HL-60 (cell line): ENCODE measurements at regions not wholly inside any gene's neighbourhood (a gene's known extent, or its start where the extent isn't known, plus 50 kb on each side); places are given as distances from the start of the nearest gene placed in this dataset.

ENCODE experiments used
- CTCF ChIP-seq: IDR thresholded peaks from one replicate; pipeline ENCODE4 v1.5.1; 2011; ENCODE audit warnings: low read length, control low read depth, inconsistent platforms; ENCODE audit not compliant: insufficient read depth
- GABPA ChIP-seq: IDR thresholded peaks from 2 replicates; pipeline ENCODE4 v1.6.1; 2012; ENCODE audit warnings: low read depth
- POLR2AphosphoS5 ChIP-seq: IDR thresholded peaks from 2 replicates; pipeline ENCODE4 v1.6.1; 2012; ENCODE audit warnings: low read depth
- REST ChIP-seq: IDR thresholded peaks from 2 replicates; pipeline ENCODE4 v1.6.1; 2012; ENCODE audit warnings: low read depth; ENCODE audit not compliant: insufficient replicate concordance
- SPI1 ChIP-seq: IDR thresholded peaks from 2 replicates; pipeline ENCODE4 v1.6.1; 2012; ENCODE audit warnings: low read depth, mild to moderate bottlenecking, borderline replicate concordance

GRCh38 chr4:177227636-177228035 lies 82.0 kb upstream of the NEIL3 start:
- no peak for TF ChIP-seq CTCF
- no peak for TF ChIP-seq POLR2AphosphoS5
- no peak for TF ChIP-seq GABPA
- no peak for TF ChIP-seq REST
- no peak for TF ChIP-seq SPI1
